Natural killer cell treated with Interleukin-12 subunit alpha and Interleukin-12 subunit beta and Interleukin-15 and Interleukin-18, amount 100 ng/mL, for 72 hours (primary cell): ENCODE measurements at regions not wholly inside any gene's neighbourhood (a gene's known extent, or its start where the extent isn't known, plus 50 kb on each side); places are given as distances from the start of the nearest gene placed in this dataset.
A peak's percentile ranks its signal among the peaks of the same experiment; 100 is the strongest.

Experiments
- ATAC-seq, 2 donors: fragments of 150-1000 bp; cut with Tn5 transposase in 1 of 2; sonication (Bioruptor Pico), chemical (Tn5 transposase) in 1 of 2; 2 replicates each; pipeline ENCODE4 v1.10.0; 2021
- DNase-seq: peaks from one replicate; pipeline ENCODE4 v3.0.0; 2022; ENCODE audit warnings: low spot score
- H3K27ac Mint-ChIP-seq, 2 donors: 1 replicate in 1 of 2; 2 replicates in 1 of 2; pipeline ENCODE4 v1.8.0; 2022; ENCODE audit warnings: mixed read lengths in 2 of 2, mild to moderate bottlenecking in 1 of 2, moderate library complexity in 1 of 2
- H3K27me3 Mint-ChIP-seq, 2 donors: 1 replicate in 1 of 2; 2 replicates in 1 of 2; pipeline ENCODE4 v1.8.0; 2022; ENCODE audit warnings: mixed read lengths in 2 of 2
- H3K36me3 Mint-ChIP-seq: one replicate; pipeline ENCODE4 v1.8.0; 2022; ENCODE audit warnings: mixed read lengths
- H3K4me1 Mint-ChIP-seq, 2 donors: 1 replicate in 1 of 2; 2 replicates in 1 of 2; pipeline ENCODE4 v1.8.0; 2022; ENCODE audit warnings: low read depth in 2 of 2, mixed read lengths in 2 of 2, mild to moderate bottlenecking in 1 of 2
- H3K4me3 Mint-ChIP-seq: one replicate; pipeline ENCODE4 v1.8.0; 2022; ENCODE audit warnings: mixed read lengths
- H3K9me3 Mint-ChIP-seq: 2 replicates; pipeline ENCODE4 v1.8.0; 2022; ENCODE audit warnings: mixed read lengths

DNA sequence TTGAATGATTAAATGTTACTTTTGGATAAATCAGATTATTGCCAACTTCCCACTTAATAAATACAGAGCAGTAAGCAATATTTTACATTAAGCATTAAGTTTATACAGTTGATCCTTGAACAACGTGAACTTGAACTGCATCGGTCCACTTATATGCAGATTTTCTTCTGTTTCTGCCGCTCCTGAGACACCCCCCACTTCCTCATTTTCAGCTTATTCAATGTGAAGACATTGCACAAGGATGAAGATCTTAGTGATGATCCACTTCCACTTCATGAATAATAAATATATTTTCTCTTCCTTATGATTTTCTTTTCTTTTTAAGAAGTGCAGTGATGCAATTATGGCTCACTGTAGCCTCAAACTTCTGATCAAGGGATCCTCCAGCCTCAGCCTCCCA, 167.2 kb downstream of the LINC00237 start:
- no peaks in the 10 kb centered on the region for H3K4me1 Mint-ChIP-seq
- H3K27ac Mint-ChIP-seq = no peak overlapping the region
- ATAC-seq = no peak
- H3K4me3 Mint-ChIP-seq = no peak overlapping the region
- peaks cover 11 to 13% of the 10 kb centered on the region in 2 donors for H3K27me3 Mint-ChIP-seq
- DNase-seq = no peak
- no peaks in the 10 kb centered on the region for H3K36me3 Mint-ChIP-seq
- H3K9me3 Mint-ChIP-seq = peaks cover 3% of the 10 kb centered on the region

GRCh38 chr20:20938599-20938998, 167.6 kb downstream of the LINC00237 start:
- Mint-ChIP-seq H3K27ac (no peak overlapping the region), H3K9me3 (peaks cover 3% of the 10 kb centered on the region), H3K4me3 (no peak overlapping the region), H3K27me3 (peaks cover 11 to 13% of the 10 kb centered on the region in 2 donors), H3K4me1 (no peaks in the 10 kb centered on the region), H3K36me3 (no peaks in the 10 kb centered on the region)
- ATAC-seq (no peak), DNase-seq (no peak)

DNA sequence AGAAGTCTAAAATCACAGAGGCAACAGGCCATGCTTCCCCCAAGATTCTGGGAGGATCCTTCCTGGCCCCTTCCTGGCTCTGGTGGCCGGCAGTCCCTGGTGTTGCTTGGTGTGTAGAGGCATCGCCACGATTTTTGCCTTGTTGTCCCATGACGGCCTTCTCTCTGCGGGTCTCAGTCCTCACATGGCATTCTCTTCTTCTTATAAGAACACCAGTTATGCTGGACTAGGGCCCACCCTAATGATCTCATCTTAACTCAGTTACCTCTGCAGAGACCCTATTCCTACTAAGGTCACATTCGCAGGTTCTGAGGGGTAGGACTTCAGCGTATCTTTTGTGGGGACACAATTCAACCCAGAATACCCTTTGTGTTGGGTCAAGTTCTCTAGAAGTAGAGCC, 168.0 kb downstream of the LINC00237 start:
- no peak overlapping the region for H3K27ac Mint-ChIP-seq
- no peaks in the 10 kb centered on the region for H3K4me1 Mint-ChIP-seq
- H3K27me3 Mint-ChIP-seq = peaks cover 11% of the 10 kb centered on the region in 2 donors
- ATAC-seq (no peak), DNase-seq (no peak)
- H3K36me3 Mint-ChIP-seq = no peaks in the 10 kb centered on the region
- no peak overlapping the region for H3K4me3 Mint-ChIP-seq
- peaks cover 1% of the 10 kb centered on the region for H3K9me3 Mint-ChIP-seq

GRCh38 chr20:20933142-20933958, 172.8 kb downstream of the LINC00237 start:
- Mint-ChIP-seq H3K4me1 (no peaks in the 10 kb centered on the region), H3K27me3 (peaks cover 18 to 29% of the 10 kb centered on the region in 2 donors), H3K36me3 (no peaks in the 10 kb centered on the region), H3K9me3 (no peaks in the 10 kb centered on the region), H3K4me3 (no peak overlapping the region), H3K27ac (no peak overlapping the region)
- ATAC-seq (no peak), DNase-seq (no peak)

DNA sequence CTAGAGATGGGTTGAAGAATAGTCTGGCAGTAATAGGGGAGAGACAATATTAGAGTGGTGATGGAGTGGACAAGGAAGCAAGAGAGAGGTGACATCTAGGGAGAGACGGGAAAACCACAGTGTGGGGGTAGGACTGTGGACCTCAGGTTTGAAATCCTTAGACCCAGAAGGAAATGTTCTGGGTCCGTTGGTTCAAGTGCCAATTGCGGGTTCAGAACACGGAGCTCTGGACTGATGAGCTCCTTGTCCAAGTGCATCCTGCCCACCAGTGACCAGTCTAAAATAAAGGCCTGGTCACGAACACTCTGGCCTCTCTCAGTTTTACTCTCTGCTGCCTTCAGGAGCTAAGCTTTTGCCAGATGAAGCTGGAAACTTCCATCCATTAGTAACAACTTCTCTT, 174.0 kb downstream of the LINC00237 start:
- Mint-ChIP-seq H3K27ac (no peak overlapping the region), H3K9me3 (no peaks in the 10 kb centered on the region), H3K27me3 (peaks cover 18 to 29% of the 10 kb centered on the region in 2 donors), H3K4me3 (no peak overlapping the region), H3K4me1 (no peaks in the 10 kb centered on the region), H3K36me3 (no peaks in the 10 kb centered on the region)
- DNase-seq (no peak), ATAC-seq (no peak)

DNA sequence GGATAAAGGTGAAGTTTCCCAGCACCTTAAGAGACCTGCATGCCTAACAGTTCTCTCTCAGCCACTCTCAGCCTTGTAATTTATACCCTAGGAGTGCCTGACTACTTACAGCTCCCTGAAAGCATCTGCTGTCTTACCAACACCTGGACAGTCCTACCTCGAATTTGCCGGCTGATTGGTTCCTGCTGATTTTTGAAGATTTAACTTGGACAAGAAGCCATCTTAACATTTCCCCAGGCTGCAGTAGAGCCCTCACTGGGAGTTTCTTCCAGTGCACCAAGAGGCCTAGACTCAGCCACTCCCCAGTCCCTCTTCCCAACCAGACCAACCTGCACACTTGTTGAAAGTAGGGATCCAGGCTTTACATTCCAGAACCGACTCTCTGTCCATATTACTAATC, 174.5 kb downstream of the LINC00237 start:
- Mint-ChIP-seq H3K4me1 (no peaks in the 10 kb centered on the region), H3K36me3 (no peaks in the 10 kb centered on the region), H3K4me3 (no peak overlapping the region), H3K9me3 (no peaks in the 10 kb centered on the region), H3K27me3 (peaks cover 20 to 29% of the 10 kb centered on the region in 2 donors), H3K27ac (no peak overlapping the region)
- ATAC-seq (no peak), DNase-seq (no peak)

DNA sequence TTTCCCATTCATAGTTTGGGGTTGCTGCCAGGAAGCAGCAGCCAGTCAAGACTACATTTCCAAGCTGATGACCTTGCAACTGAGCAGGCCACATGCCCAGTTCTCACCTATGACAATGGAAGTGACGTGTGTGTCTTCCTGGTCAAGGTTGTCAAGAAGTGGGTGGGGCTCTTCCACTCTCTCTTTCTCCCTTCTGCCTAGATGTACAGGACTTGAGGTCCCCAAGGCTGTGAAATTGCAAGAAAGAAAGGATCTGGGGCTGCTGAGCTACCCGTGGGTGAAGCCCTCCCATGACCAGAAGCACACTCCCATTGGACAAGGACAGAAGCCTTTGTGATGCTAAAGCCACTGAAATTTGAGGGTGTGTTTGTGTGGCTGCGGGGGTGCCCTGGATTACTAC, 175.1 kb downstream of the LINC00237 start:
- Mint-ChIP-seq H3K36me3 (no peaks in the 10 kb centered on the region), H3K27me3 (peaks cover 20 to 29% of the 10 kb centered on the region in 2 donors), H3K4me3 (no peak overlapping the region), H3K4me1 (no peaks in the 10 kb centered on the region), H3K27ac (no peak overlapping the region), H3K9me3 (no peaks in the 10 kb centered on the region)
- DNase-seq (no peak), ATAC-seq (no peak)

DNA sequence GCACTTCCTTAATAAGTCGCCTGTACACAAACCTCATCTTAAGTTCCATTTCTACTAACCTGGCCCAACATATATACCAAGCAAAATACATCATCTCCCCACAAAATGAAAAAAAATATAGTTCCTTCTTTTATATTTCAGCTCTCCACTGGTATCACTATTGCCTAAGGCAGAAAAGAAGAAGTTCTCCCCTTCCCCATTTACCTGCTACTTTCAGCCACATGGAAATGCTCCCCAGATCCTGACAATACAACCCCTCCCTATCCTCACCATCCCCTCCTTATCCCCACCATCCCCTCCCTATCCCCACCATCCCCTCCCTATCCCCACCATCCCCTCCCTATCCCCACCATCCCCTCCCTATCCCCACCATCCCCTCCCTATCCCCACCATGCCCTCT, 175.7 kb downstream of the LINC00237 start:
- no peak for ATAC-seq
- Mint-ChIP-seq H3K27me3 (peaks cover 20 to 32% of the 10 kb centered on the region in 2 donors), H3K4me3 (no peak overlapping the region), H3K4me1 (no peaks in the 10 kb centered on the region), H3K27ac (no peak overlapping the region), H3K36me3 (no peaks in the 10 kb centered on the region), H3K9me3 (no peaks in the 10 kb centered on the region)
- no peak for DNase-seq

- Mint-ChIP-seq H3K9me3 (no peaks in the 10 kb centered on the region), H3K4me1 (no peaks in the 10 kb centered on the region), H3K27me3 (peaks cover 21 to 37% of the 10 kb centered on the region in 2 donors), H3K27ac (no peak overlapping the region), H3K4me3 (no peak overlapping the region), H3K36me3 (no peaks in the 10 kb centered on the region)
- no peak for DNase-seq
- ATAC-seq = no peak
These were observed 176.8 kb downstream of the LINC00237 start for GRCh38 chr20:20929341-20929740.

- H3K4me1 Mint-ChIP-seq = no peaks in the 10 kb centered on the region
- no peaks in the 10 kb centered on the region for H3K36me3 Mint-ChIP-seq
- no peak overlapping the region for H3K27ac Mint-ChIP-seq
- no peaks in the 10 kb centered on the region for H3K9me3 Mint-ChIP-seq
- DNase-seq (no peak), ATAC-seq (peak; percentile 33 to 39)
- peaks cover 21 to 45% of the 10 kb centered on the region in 2 donors for H3K27me3 Mint-ChIP-seq
- no peak overlapping the region for H3K4me3 Mint-ChIP-seq
These were observed 179.8 kb downstream of the LINC00237 start for GRCh38 chr20:20926222-20926905.

GRCh38 chr20:20920433-20920832, 185.7 kb downstream of the LINC00237 start:
- no peak overlapping the region for H3K27ac Mint-ChIP-seq
- no peak for ATAC-seq
- H3K9me3 Mint-ChIP-seq = peaks cover 7% of the 10 kb centered on the region
- H3K27me3 Mint-ChIP-seq = peaks cover 29 to 49% of the 10 kb centered on the region in 2 donors
- peaks cover 11% of the 10 kb centered on the region for H3K36me3 Mint-ChIP-seq
- DNase-seq = no peak
- no peaks in the 10 kb centered on the region for H3K4me1 Mint-ChIP-seq
- H3K4me3 Mint-ChIP-seq = no peak overlapping the region

GRCh38 chr20:20915844-20916243, 190.3 kb downstream of the LINC00237 start:
- no peak for DNase-seq
- Mint-ChIP-seq H3K9me3 (peaks cover 9% of the 10 kb centered on the region), H3K27ac (no peak overlapping the region), H3K4me3 (no peak overlapping the region), H3K27me3 (peaks cover 25 to 31% of the 10 kb centered on the region in 2 donors), H3K4me1 (no peaks in the 10 kb centered on the region), H3K36me3 (peaks cover 11% of the 10 kb centered on the region)
- no peak for ATAC-seq

DNA sequence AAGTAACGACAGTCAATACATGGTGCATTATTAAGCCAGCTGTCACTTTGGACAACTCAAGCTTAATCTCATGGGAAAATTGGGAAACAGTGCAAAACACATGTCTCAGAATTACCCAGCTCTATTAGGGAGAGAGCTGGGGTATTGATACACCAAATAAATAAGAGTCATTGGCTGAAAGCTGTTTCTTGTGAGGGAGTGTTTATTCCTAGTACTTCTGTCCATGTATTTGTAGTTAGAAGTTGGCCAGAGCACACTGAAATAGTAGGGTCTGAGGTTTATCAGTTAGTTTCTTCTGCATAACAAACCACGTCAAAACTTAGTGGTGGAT, 192.0 kb upstream of the RALGAPA2 start:
- DNase-seq = no peak
- no peaks in the 10 kb centered on the region for H3K36me3 Mint-ChIP-seq
- peaks cover 15 to 49% of the 10 kb centered on the region in 2 donors for H3K27me3 Mint-ChIP-seq
- H3K4me1 Mint-ChIP-seq = no peaks in the 10 kb centered on the region
- H3K4me3 Mint-ChIP-seq = no peak overlapping the region
- no peak for ATAC-seq
- no peaks in the 10 kb centered on the region for H3K9me3 Mint-ChIP-seq
- H3K27ac Mint-ChIP-seq = no peak overlapping the region

DNA sequence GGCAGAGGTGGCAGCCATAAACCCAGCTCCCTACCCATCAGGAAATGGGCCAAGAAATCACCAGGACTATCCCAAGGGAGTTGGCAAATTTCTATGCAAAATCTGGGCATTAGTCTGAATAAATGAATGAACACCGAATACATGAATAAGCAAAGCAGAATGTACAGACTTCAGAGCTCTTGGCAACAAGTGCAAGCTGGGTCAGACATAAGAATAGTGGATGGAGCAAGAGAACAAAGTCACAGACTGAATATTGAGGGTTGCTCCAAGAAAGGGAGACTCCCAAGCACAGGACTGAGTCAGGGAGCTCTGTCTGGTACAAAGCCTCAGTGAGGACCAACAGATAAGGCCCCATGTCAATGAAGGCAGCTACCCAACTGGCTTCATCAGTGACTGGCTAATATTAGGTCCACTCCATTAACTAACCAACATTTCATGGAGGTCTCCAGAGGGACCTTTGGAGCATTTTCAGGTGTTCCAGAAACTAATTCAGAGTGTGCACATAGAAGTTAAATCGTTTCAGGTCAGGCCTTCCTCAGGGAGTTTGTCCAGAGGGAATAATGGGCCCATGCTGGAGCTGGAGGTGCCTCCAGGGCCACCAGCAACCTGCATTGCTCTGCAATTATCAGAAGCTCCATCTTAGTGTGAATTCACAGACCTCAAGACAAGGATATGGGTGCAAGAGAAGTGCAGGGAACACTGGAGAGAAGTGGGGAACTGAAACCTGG, 191.5 kb upstream of the RALGAPA2 start:
- no peaks in the 10 kb centered on the region for H3K4me1 Mint-ChIP-seq
- no peak overlapping the region for H3K27ac Mint-ChIP-seq
- ATAC-seq (no peak), DNase-seq (no peak)
- no peaks in the 10 kb centered on the region for H3K9me3 Mint-ChIP-seq
- H3K4me3 Mint-ChIP-seq = no peak overlapping the region
- H3K27me3 Mint-ChIP-seq = peaks cover 18 to 44% of the 10 kb centered on the region in 2 donors
- no peaks in the 10 kb centered on the region for H3K36me3 Mint-ChIP-seq
